GM12892 (cell line): ENCODE measurements at regions not wholly inside any gene's neighbourhood (a gene's known extent, or its start where the extent isn't known, plus 50 kb on each side); places are given as distances from the start of the nearest gene placed in this dataset.

ENCODE experiments used
- DNase-seq: peaks from one replicate; pipeline ENCODE4 v3.0.0; 2011; ENCODE audit not compliant: insufficient read length
- FAIRE-seq: peaks from 2 replicates; lab custom pipeline; 2011; peaks lifted over from hg19 to GRCh38; lab: Jason Lieb, UNC
- POLR2A ChIP-seq: IDR thresholded peaks from 2 replicates; pipeline ENCODE4 v1.6.1; 2011; ENCODE audit warnings: low read depth, low read length, control low read depth
- POLR2AphosphoS5 ChIP-seq: IDR thresholded peaks from 2 replicates; pipeline ENCODE4 v1.6.1; 2011; ENCODE audit warnings: low read depth, low read length, control low read depth
- TAF1 ChIP-seq: IDR thresholded peaks from 2 replicates; pipeline ENCODE4 v1.6.1; 2011; ENCODE audit warnings: low read depth, mild to moderate bottlenecking, control low read depth, low read length, borderline replicate concordance

GRCh38 chr5:106854922-106855321 lies 815.8 kb downstream of the EFNA5 start:
- TF ChIP-seq POLR2AphosphoS5 (no peak), TAF1 (no peak), POLR2A (no peak)
- FAIRE-seq (no peak), DNase-seq (no peak)

DNA sequence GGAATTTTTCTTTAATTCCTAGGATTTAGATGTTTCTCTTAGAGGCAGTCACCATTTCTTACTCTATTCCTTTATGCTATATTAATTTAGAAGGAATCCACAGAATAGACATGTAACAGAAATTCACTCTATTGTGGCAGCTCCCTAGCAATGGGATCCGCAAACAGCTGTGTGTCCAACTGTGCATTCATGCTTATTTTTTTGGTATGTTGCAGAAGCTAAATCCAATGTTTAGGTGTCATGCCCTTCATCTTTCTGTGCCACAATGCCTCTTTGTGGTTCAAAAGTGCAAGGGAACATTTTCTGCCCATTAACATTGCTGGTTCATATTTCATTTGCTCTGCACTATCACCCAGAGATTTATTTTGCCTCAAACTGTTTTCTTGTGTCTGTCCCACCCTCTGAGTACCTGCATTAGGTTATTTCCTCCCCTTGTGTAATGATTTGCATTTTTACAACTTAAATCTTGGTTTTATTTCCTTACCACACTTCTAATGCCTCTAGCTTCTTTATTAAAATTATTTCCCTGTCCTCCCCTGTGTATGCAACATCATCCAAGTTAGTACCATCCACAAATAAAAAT lies 816.5 kb downstream of the EFNA5 start:
- DNase-seq (no peak), FAIRE-seq (no peak)
- TF ChIP-seq TAF1 (no peak), POLR2A (no peak), POLR2AphosphoS5 (no peak)

DNA sequence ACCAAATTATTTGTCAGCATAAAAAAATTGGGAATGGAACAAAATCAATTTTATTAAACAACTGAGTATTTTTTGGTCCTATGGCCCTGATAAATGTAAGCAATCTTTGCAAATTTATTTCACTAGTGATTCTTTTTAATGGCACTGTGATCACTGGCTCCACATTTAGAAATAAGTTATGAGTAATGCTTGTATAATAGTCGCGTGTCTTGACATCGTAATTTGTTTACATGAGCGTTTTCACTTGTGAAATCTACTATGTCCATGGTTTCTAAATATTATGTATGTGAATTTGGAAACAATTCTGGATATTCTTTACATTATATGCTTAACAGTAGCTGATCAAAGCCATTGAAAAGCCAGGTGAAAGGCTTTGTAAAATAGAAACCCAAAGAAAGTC lies 817.5 kb downstream of the EFNA5 start:
- TF ChIP-seq POLR2A, result no peak
- no peak for TF ChIP-seq POLR2AphosphoS5
- no peak for TF ChIP-seq TAF1
- no peak for FAIRE-seq
- DNase-seq, result no peak

- DNase-seq (no peak), FAIRE-seq (no peak)
- TF ChIP-seq POLR2AphosphoS5, result no peak
- no peak for TF ChIP-seq TAF1
- TF ChIP-seq POLR2A, result no peak
Observed at GRCh38 chr5:106849266-106849665, 821.5 kb downstream of the EFNA5 start.

GRCh38 chr5:106843812-106844416 lies 826.8 kb downstream of the EFNA5 start:
- FAIRE-seq (no peak), DNase-seq (no peak)
- TF ChIP-seq POLR2AphosphoS5, result no peak
- no peak for TF ChIP-seq POLR2A
- no peak for TF ChIP-seq TAF1

- FAIRE-seq (no peak), DNase-seq (no peak)
- TF ChIP-seq POLR2A, result no peak
- no peak for TF ChIP-seq POLR2AphosphoS5
- no peak for TF ChIP-seq TAF1
Observed at GRCh38 chr5:106833517-106833916, 837.2 kb downstream of the EFNA5 start.

DNA sequence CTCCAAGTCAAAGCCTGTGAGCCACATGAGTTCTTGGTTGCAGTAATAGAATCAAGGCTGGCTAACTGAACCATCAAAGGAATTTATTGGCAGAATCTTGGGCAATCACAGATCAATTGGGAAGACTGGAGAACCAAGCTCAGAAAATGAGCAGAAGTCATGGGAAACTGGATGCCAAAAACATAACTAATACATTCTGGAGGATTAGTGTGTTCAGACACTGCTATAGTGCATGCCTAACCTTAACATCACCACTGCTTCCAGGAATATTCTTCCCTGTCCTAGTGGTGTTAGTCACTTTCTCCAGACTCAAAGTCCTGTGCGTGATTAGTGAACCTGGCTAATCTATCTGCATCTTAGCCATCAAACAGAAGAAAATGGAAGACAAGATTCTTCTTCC lies 843.7 kb downstream of the EFNA5 start:
- DNase-seq, result no peak
- FAIRE-seq, result no peak
- TF ChIP-seq TAF1 (no peak), POLR2A (no peak), POLR2AphosphoS5 (no peak)

GRCh38 chr5:106825374-106825773 lies 845.4 kb downstream of the EFNA5 start:
- TF ChIP-seq POLR2AphosphoS5, result no peak
- no peak for FAIRE-seq

DNA sequence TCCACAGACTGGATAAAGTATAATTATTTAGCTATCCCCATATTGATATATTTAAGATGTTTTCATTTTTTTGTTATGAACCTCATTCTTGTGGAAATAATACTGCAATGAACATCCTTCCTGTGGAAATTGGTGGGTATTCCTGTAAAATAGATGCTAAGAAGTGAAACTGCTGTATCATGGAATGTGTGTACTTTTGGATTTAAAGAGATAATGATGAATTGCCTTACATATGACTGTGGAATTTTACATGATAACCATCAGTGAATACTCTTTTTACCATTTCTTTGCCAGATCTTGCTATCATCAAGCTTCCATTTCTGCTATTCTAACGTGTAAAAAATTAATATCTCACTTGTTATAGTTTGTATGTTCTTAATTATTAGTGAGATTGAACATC lies 847.9 kb downstream of the EFNA5 start:
- DNase-seq (no peak), FAIRE-seq (no peak)
- no peak for TF ChIP-seq TAF1

More at GRCh38 chr5:106825374-106825773, 845.4 kb downstream of the EFNA5 start:
- no peak for DNase-seq

- no peak for DNase-seq
- no peak for TF ChIP-seq POLR2AphosphoS5
- no peak for TF ChIP-seq POLR2A
- TF ChIP-seq TAF1, result no peak
- no peak for FAIRE-seq
Observed at GRCh38 chr5:106818552-106818951, 852.2 kb downstream of the EFNA5 start.

DNA sequence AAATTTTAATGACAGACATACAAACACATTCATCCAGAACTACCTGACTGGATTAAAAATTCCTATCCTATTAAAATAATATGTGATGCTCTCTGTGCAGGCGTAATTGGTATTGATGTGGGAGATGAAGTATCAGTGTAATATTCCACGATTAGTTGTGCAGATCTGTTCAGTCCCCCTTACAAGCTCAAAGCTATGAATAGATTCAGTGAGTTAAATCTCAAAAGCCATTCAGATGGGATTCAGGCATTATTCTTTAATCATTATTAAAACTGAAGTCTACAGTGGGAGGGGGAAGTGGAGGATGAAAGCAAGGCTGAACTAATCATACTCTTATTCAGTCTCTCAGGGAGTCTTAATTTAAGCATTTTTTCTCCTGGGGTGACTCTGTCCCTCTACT lies 855.8 kb downstream of the EFNA5 start:
- DNase-seq (no peak), FAIRE-seq (no peak)
- TF ChIP-seq TAF1 (no peak), POLR2AphosphoS5 (no peak), POLR2A (no peak)

- DNase-seq, result no peak
- FAIRE-seq, result no peak
- TF ChIP-seq POLR2A (no peak), TAF1 (no peak), POLR2AphosphoS5 (no peak)
Observed at GRCh38 chr5:106801554-106801953, 869.2 kb downstream of the EFNA5 start.

DNA sequence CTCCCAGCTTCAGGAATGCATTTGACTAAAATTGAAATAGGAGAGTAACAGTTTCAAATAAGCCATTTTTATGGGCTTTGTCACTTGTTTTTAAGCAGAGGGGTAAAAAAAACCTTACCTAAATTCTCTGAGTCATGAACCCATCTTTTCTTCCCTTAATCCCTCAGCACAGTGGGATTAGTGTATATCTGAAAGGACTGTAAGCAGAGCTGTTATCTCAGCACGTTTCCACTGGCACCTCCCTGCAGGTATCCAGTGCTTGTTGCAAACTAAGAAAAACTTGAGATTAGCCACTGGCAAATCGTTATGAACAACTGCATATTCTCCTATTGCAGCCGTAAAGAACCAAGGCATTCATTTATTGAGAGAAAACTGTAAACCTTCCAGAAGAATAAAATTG lies 872.7 kb downstream of the EFNA5 start:
- FAIRE-seq, result no peak
- DNase-seq, result no peak

More for the DNA sequence above, 872.7 kb downstream of the EFNA5 start:
- TF ChIP-seq POLR2AphosphoS5 (no peak), POLR2A (no peak)
